GM19043 (cell line): ENCODE measurements at regions not wholly inside any gene's neighbourhood (a gene's known extent, or its start where the extent isn't known, plus 50 kb on each side); places are given as distances from the start of the nearest gene placed in this dataset.
"Not testable (repeated sequence)": the region's sequence is repeated elsewhere in the genome, so short reads cannot be mapped to it uniquely, and the experiment has no call there.

Source experiments
- ATAC-seq: cut with Tn5 transposase; IDR thresholded peaks from one replicate; pipeline ENCODE4 v1.9.1; 2021; ENCODE audit warnings: low read depth; ENCODE audit not compliant: unreplicated experiment

GRCh38 chr11:104705490-104706190 lies 192.6 kb downstream of the CASP12 start:
- ATAC-seq, result peak; percentile 99

GRCh38 chr11:104704888-104705287 lies 193.4 kb downstream of the CASP12 start:
- ATAC-seq, result no peak

GRCh38 chr11:104704146-104704830 lies 194.0 kb downstream of the CASP12 start:
- ATAC-seq, result no peak

- ATAC-seq, result no peak
Observed at GRCh38 chr11:104700609-104701008, 197.7 kb downstream of the CASP12 start.

GRCh38 chr11:104699981-104700380 lies 198.3 kb downstream of the CASP12 start:
- ATAC-seq, result no peak

- no peak for ATAC-seq
Observed at GRCh38 chr11:104695065-104695463, 203.2 kb downstream of the CASP12 start.

GRCh38 chr11:104694259-104695064 lies 203.8 kb downstream of the CASP12 start:
- no peak for ATAC-seq

- ATAC-seq, result no peak
Observed at GRCh38 chr11:104692751-104693150, 205.5 kb downstream of the CASP12 start.

- ATAC-seq, result no peak
Observed at GRCh38 chr11:104691129-104691528, 207.1 kb downstream of the CASP12 start.

- ATAC-seq, result no peak
Observed at GRCh38 chr11:104690241-104690640, 208.0 kb downstream of the CASP12 start.

GRCh38 chr11:104688731-104689130 lies 209.5 kb downstream of the CASP12 start:
- no peak for ATAC-seq

GRCh38 chr11:104682206-104682605 lies 216.1 kb downstream of the CASP12 start:
- no peak for ATAC-seq

GRCh38 chr11:104679258-104679657 lies 219.0 kb downstream of the CASP12 start:
- ATAC-seq, result no peak

GRCh38 chr11:104678408-104678807 lies 219.9 kb downstream of the CASP12 start:
- ATAC-seq, result no peak

- ATAC-seq, result not testable (repeated sequence)
Observed at GRCh38 chr11:104677069-104677468, 221.2 kb downstream of the CASP12 start.

- ATAC-seq, result no peak
Observed at GRCh38 chr11:104672897-104673296, 225.4 kb downstream of the CASP12 start.

GRCh38 chr11:104668797-104669463 lies 229.3 kb downstream of the CASP12 start:
- no peak for ATAC-seq

- no peak for ATAC-seq
Observed at GRCh38 chr11:104666624-104667023, 231.6 kb downstream of the CASP12 start.

- ATAC-seq, result no peak
Observed at GRCh38 chr11:104665641-104666040, 232.6 kb downstream of the CASP12 start.

GRCh38 chr11:104663190-104664140 lies 234.8 kb downstream of the CASP12 start:
- ATAC-seq, result no peak
